RCC 7860 (cell line): ENCODE measurements at regions not wholly inside any gene's neighbourhood (a gene's known extent, or its start where the extent isn't known, plus 50 kb on each side); places are given as distances from the start of the nearest gene placed in this dataset.
"Not testable (repeated sequence)": the region's sequence is repeated elsewhere in the genome, so short reads cannot be mapped to it uniquely, and the experiment has no call there.

Experiments used
- DNase-seq: peaks from one replicate; pipeline ENCODE4 v3.0.0-alpha.2; 2015; ENCODE audit warnings: low spot score
- FAIRE-seq: peaks from 2 replicates; lab custom pipeline; 2012; peaks lifted over from hg19 to GRCh38; lab: Jason Lieb, UNC

GRCh38 chr15:95043933-95044313 is 812.6 kb downstream of the MCTP2 start:
- no peak for FAIRE-seq

GRCh38 chr15:95044745-95045417 is 813.5 kb downstream of the MCTP2 start:
- no peak for FAIRE-seq
- no peak for DNase-seq

More at GRCh38 chr15:95043933-95044313, 812.6 kb downstream of the MCTP2 start:
- DNase-seq, result no peak

- FAIRE-seq (no peak), DNase-seq (no peak)
These were observed 820.5 kb downstream of the MCTP2 start for GRCh38 chr15:95051861-95052260.

GRCh38 chr15:95059346-95059905 is 828.1 kb downstream of the MCTP2 start:
- DNase-seq (no peak), FAIRE-seq (no peak)

GRCh38 chr15:95068701-95069521 is 837.5 kb downstream of the MCTP2 start:
- DNase-seq (no peak), FAIRE-seq (no peak)

- DNase-seq (no peak), FAIRE-seq (no peak)
These were observed 844.7 kb downstream of the MCTP2 start for GRCh38 chr15:95075792-95076677.

- FAIRE-seq (no peak), DNase-seq (no peak)
These were observed 845.3 kb downstream of the MCTP2 start for GRCh38 chr15:95076678-95076990.

GRCh38 chr15:95078003-95078402 is 846.6 kb downstream of the MCTP2 start:
- FAIRE-seq (no peak), DNase-seq (no peak)

- FAIRE-seq, DNase-seq: not testable (repeated sequence)
These were observed 848.9 kb downstream of the MCTP2 start for GRCh38 chr15:95080228-95080627.

GRCh38 chr15:95085056-95085455 is 853.7 kb downstream of the MCTP2 start:
- FAIRE-seq (no peak), DNase-seq (no peak)

GRCh38 chr15:95086531-95087252 is 855.3 kb downstream of the MCTP2 start:
- DNase-seq (peak; percentile 66), FAIRE-seq (peak; percentile 62)

- FAIRE-seq, result no peak
- no peak for DNase-seq
These were observed 855.9 kb downstream of the MCTP2 start for GRCh38 chr15:95087253-95087609.

- no peak for DNase-seq
- FAIRE-seq, result no peak
These were observed 860.1 kb downstream of the MCTP2 start for GRCh38 chr15:95091444-95091843.

GRCh38 chr15:95095250-95095649 is 863.9 kb downstream of the MCTP2 start:
- no peak for DNase-seq
- peak; percentile 15 for FAIRE-seq

GRCh38 chr15:95096651-95097050 is 865.3 kb downstream of the MCTP2 start:
- FAIRE-seq (no peak), DNase-seq (no peak)

GRCh38 chr15:95097361-95097760 is 866.0 kb downstream of the MCTP2 start:
- DNase-seq (peak; percentile 36), FAIRE-seq (peak; percentile 92)

- FAIRE-seq (no peak), DNase-seq (peak; percentile 50)
These were observed 873.9 kb downstream of the MCTP2 start for GRCh38 chr15:95105229-95105628.

GRCh38 chr15:95106801-95107200 is 875.4 kb downstream of the MCTP2 start:
- no peak for DNase-seq
- no peak for FAIRE-seq

- DNase-seq (no peak), FAIRE-seq (no peak)
These were observed 877.3 kb downstream of the MCTP2 start for GRCh38 chr15:95108673-95109072.

GRCh38 chr15:95111969-95112368 is 880.6 kb downstream of the MCTP2 start:
- DNase-seq, result no peak
- FAIRE-seq, result no peak
